ENCODE measurements at regions not wholly inside any gene's neighbourhood (a gene's known extent, or its start where the extent isn't known, plus 50 kb on each side); places are given as distances from the start of the nearest gene placed in this dataset.

DNA sequence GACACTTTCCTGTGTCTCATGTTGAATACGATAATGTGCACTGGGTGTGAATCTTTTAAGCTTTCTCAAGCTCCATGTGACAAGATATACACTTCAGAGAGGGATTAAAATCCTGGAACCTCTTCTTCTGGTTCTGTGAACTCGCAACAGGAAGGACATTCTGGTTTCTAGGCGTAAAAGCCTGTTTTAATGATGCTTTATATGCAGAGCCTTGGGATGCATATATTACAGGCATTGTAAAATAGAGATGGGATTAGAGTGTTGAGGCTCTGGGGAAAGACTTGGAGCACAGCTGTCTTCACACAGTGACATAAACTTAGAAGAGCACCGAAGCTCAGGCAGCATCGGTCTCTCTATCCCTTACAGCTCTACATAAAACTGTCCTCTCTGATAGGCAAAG, 107.7 kb upstream of the SV2C start:
- TF ChIP-seq CTCF (IDR thresholded peaks at IDR 0.05; ENCODE audit: low read depth, low read length, poor library complexity, severe bottlenecking), result no peak
- TF ChIP-seq EZH2phosphoT487 (IDR thresholded peaks at IDR 0.05; ENCODE audit: borderline replicate concordance, low read length), result no peak

All from DOHH2 (cell line).